Activated gamma-delta T cell (primary cell): ENCODE measurements at regions not wholly inside any gene's neighbourhood (a gene's known extent, or its start where the extent isn't known, plus 50 kb on each side); places are given as distances from the start of the nearest gene placed in this dataset.
"Not testable (repeated sequence)": the region's sequence is repeated elsewhere in the genome, so short reads cannot be mapped to it uniquely, and the experiment has no call there.

Source experiments
- DNase-seq: peaks from one replicate; lab custom pipeline; 2025; lab: John Stamatoyannopoulos, UW

GRCh38 chr10:6926971-6927370 lies 346.9 kb upstream of the PRKCQ start:
- no peak for DNase-seq

GRCh38 chr10:6925146-6925545 lies 345.1 kb upstream of the PRKCQ start:
- DNase-seq, result no peak

GRCh38 chr10:6924166-6924565 lies 344.1 kb upstream of the PRKCQ start:
- no peak for DNase-seq

GRCh38 chr10:6921026-6921425 lies 340.9 kb upstream of the PRKCQ start:
- DNase-seq, result not testable (repeated sequence)

- DNase-seq, result peak; percentile 15
These were observed 340.3 kb upstream of the PRKCQ start for GRCh38 chr10:6920072-6921019.

- DNase-seq, result no peak
These were observed 339.0 kb upstream of the PRKCQ start for GRCh38 chr10:6919077-6919476.

GRCh38 chr10:6918305-6918704 lies 338.2 kb upstream of the PRKCQ start:
- DNase-seq, result no peak

- no peak for DNase-seq
These were observed 337.0 kb upstream of the PRKCQ start for GRCh38 chr10:6917125-6917524.

GRCh38 chr10:6916601-6917000 lies 336.5 kb upstream of the PRKCQ start:
- DNase-seq, result no peak

GRCh38 chr10:6915307-6915706 lies 335.2 kb upstream of the PRKCQ start:
- no peak for DNase-seq

GRCh38 chr10:6912929-6913328 lies 332.9 kb upstream of the PRKCQ start:
- DNase-seq, result no peak

GRCh38 chr10:6912424-6912823 lies 332.3 kb upstream of the PRKCQ start:
- no peak for DNase-seq

- DNase-seq, result no peak
These were observed 331.9 kb upstream of the PRKCQ start for GRCh38 chr10:6912021-6912420.

GRCh38 chr10:6909905-6910560 lies 330.0 kb upstream of the PRKCQ start:
- no peak for DNase-seq

- DNase-seq, result no peak
These were observed 327.9 kb upstream of the PRKCQ start for GRCh38 chr10:6907877-6908530.

- no peak for DNase-seq
These were observed 314.3 kb upstream of the PRKCQ start for GRCh38 chr10:6894405-6894804.

- DNase-seq, result no peak
These were observed 312.8 kb upstream of the PRKCQ start for GRCh38 chr10:6892864-6893263.

- no peak for DNase-seq
These were observed 311.8 kb upstream of the PRKCQ start for GRCh38 chr10:6891924-6892323.

- DNase-seq, result no peak
These were observed 309.6 kb upstream of the PRKCQ start for GRCh38 chr10:6889718-6890117.

- DNase-seq, result no peak
These were observed 308.4 kb upstream of the PRKCQ start for GRCh38 chr10:6888434-6888833.

- DNase-seq, result no peak
These were observed 305.2 kb upstream of the PRKCQ start for GRCh38 chr10:6885284-6885683.

- DNase-seq, result no peak
These were observed 301.9 kb upstream of the PRKCQ start for GRCh38 chr10:6881987-6882386.
